ENCODE measurements at regions not wholly inside any gene's neighbourhood (a gene's known extent, or its start where the extent isn't known, plus 50 kb on each side); places are given as distances from the start of the nearest gene placed in this dataset.

DNA sequence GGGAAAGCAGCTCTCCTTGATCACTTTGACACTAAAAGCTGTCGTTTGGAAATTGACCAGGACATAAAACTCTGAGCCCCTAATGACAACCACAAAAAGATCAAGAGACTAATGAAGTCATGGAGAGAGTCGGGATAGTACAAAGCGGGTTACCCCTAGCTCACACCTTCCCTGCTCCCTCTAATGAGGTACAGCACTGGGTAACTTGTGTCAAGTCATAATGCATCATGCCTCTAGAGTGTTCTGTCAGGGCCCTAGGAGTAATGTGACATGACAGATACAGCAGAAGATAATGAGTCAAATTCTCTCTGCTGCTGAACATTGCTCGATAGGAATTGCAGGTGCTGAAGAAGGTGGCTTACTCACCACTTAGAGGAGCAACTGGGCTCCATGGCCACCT lies 130.7 kb downstream of the AQP4 start:
- no peak for DNase-seq (ENCODE audit: low read depth)
- Histone ChIP-seq H3K4me3 (ENCODE audit: low read depth, low read length) (no peak overlapping the region), H3K36me3 (ENCODE audit: control insufficient read depth, insufficient read depth, low read length) (no peaks in the 10 kb centered on the region), H3K27me3 (ENCODE audit: control insufficient read depth, insufficient read depth, low read length) (no peaks in the 10 kb centered on the region)
- ChIA-PET POLR2A (no interaction called here), CTCF (no interaction called here)
- TF ChIP-seq, protein P1, sequence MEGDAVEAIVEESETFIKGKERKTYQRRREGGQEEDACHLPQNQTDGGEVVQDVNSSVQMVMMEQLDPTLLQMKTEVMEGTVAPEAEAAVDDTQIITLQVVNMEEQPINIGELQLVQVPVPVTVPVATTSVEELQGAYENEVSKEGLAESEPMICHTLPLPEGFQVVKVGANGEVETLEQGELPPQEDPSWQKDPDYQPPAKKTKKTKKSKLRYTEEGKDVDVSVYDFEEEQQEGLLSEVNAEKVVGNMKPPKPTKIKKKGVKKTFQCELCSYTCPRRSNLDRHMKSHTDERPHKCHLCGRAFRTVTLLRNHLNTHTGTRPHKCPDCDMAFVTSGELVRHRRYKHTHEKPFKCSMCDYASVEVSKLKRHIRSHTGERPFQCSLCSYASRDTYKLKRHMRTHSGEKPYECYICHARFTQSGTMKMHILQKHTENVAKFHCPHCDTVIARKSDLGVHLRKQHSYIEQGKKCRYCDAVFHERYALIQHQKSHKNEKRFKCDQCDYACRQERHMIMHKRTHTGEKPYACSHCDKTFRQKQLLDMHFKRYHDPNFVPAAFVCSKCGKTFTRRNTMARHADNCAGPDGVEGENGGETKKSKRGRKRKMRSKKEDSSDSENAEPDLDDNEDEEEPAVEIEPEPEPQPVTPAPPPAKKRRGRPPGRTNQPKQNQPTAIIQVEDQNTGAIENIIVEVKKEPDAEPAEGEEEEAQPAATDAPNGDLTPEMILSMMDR (IDR thresholded peaks at IDR 0.05; ENCODE audit: insufficient read depth, low read depth, low read length), result no peak

DNA sequence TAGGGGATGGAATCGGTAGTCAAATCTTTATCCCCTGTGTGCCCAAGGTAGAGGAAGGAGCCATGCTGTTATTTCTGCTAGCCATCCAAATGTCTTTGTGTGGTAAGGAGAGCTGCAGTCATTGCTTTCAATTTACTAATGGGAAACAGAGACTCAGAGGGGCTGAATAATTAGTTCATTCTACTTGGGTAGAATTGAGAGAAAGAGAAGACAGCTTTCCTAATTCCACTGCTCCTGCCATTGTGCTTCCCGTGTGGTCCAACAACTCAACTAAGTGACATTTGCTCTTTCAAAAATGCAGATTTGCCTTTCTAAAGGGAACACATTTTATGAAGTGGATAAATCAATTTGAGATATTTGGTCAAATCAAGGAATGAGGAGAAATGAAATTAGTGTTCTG lies 136.1 kb downstream of the AQP4 start:
- DNase-seq (ENCODE audit: low read depth), result no peak
- ChIA-PET CTCF (no interaction called here), POLR2A (no interaction called here)
- TF ChIP-seq, protein P1 (IDR thresholded peaks at IDR 0.05; ENCODE audit: insufficient read depth, low read depth, low read length), result no peak
- H3K27me3 ChIP-seq (ENCODE audit: control insufficient read depth, insufficient read depth, low read length), result no peaks in the 10 kb centered on the region
- no peak overlapping the region for H3K4me3 ChIP-seq (ENCODE audit: low read depth, low read length)
- H3K36me3 ChIP-seq (ENCODE audit: control insufficient read depth, insufficient read depth, low read length), result no peaks in the 10 kb centered on the region

DNA sequence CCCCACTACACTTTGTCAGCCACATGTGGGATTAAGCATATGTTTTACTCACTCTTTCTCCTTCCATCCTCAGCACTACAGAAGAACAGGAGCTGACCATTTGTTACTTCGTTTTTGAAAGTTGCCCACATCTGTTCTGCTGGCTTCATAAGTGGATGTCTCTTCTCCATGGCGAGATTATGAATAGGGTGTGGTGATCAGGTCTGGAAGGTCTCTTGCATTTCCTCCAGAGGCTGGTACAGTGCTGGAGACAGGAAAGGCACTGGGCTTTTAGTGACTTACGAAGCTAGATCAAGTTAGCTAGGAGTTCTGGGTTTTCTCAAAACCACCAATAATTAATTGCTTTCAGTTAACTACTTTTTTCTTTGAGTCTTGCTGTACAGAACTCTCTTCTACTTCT lies 136.5 kb downstream of the AQP4 start:
- no peak for DNase-seq (ENCODE audit: low read depth)
- CTCF ChIA-PET, result no interaction called here

DNA sequence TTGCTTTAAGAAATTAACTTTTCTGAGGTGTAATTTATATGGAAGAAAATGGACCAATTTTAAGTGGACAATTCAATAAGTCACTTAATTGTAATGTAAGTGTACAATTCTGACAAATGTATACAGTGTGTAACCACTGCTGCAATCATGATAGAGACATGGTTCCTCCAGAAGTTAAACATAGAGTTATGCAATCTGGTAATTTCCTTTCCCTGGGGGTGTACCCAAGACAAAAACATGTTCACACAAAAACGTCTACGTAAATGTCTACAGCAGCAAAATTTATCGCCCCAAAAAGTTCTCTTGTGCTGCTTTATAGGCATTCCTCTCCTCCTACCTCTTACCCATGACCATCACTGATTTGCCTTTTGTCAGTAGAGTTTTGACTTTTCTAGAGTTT lies 141.5 kb downstream of the AQP4 start:
- ChIA-PET CTCF (no interaction called here), POLR2A (no interaction called here)
- no peak for DNase-seq (ENCODE audit: low read depth)
- H3K36me3 ChIP-seq (ENCODE audit: control insufficient read depth, insufficient read depth, low read length), result no peaks in the 10 kb centered on the region
- no peak overlapping the region for H3K4me3 ChIP-seq (ENCODE audit: low read depth, low read length)
- no peaks in the 10 kb centered on the region for H3K27me3 ChIP-seq (ENCODE audit: control insufficient read depth, insufficient read depth, low read length)
- TF ChIP-seq, protein P1 (IDR thresholded peaks at IDR 0.05; ENCODE audit: insufficient read depth, low read depth, low read length), result no peak

More for the DNA sequence above, 136.5 kb downstream of the AQP4 start:
- POLR2A ChIA-PET, result no interaction called here
- Histone ChIP-seq H3K27me3 (ENCODE audit: control insufficient read depth, insufficient read depth, low read length) (no peaks in the 10 kb centered on the region), H3K4me3 (ENCODE audit: low read depth, low read length) (no peak overlapping the region), H3K36me3 (ENCODE audit: control insufficient read depth, insufficient read depth, low read length) (no peaks in the 10 kb centered on the region)
- TF ChIP-seq, protein P1 (IDR thresholded peaks at IDR 0.05; ENCODE audit: insufficient read depth, low read depth, low read length), result no peak

DNA sequence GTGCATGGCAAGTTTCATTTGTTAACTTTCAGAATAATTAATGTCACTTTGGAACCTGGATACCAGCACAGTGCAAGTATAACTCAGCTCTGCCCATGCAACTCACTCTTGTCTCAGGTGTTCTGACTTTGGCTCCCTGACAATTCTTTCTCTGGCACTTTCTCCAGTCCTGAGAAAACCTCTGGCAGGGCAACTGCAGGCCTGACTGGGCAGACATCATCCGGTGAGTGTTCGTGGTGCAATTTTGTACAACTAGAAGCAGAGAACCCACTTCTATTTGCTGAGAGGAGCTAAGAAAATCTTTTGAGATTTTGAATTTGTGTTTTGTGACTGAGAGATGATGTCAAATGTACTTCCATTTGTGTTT lies 143.0 kb downstream of the AQP4 start:
- TF ChIP-seq, protein P1 (IDR thresholded peaks at IDR 0.05; ENCODE audit: insufficient read depth, low read depth, low read length), result no peak
- Histone ChIP-seq H3K27me3 (ENCODE audit: control insufficient read depth, insufficient read depth, low read length) (no peaks in the 10 kb centered on the region), H3K36me3 (ENCODE audit: control insufficient read depth, insufficient read depth, low read length) (no peaks in the 10 kb centered on the region), H3K4me3 (ENCODE audit: low read depth, low read length) (no peak overlapping the region)
- ChIA-PET POLR2A (no interaction called here), CTCF (interaction anchor here (0.7 kb wide), 1 partner anchor 17 kb away, joined by 3 read pairs; no protein-coding TSS in a partner anchor)
- DNase-seq (ENCODE audit: low read depth), result no peak
